Stimulated activated CD4-positive, alpha-beta T cell treated with anti-CD3 and anti-CD28 coated beads, Interleukin-4, amount 100 ng/mL, for 48 hours (primary cell): ENCODE measurements at regions not wholly inside any gene's neighbourhood (a gene's known extent, or its start where the extent isn't known, plus 50 kb on each side); places are given as distances from the start of the nearest gene placed in this dataset.

ENCODE experiments used
- DNase-seq, 2 donors: peaks; one replicate each; pipeline ENCODE4 v3.0.0-alpha.2; 2020; ENCODE audit warnings: low read depth in 2 of 2

DNA sequence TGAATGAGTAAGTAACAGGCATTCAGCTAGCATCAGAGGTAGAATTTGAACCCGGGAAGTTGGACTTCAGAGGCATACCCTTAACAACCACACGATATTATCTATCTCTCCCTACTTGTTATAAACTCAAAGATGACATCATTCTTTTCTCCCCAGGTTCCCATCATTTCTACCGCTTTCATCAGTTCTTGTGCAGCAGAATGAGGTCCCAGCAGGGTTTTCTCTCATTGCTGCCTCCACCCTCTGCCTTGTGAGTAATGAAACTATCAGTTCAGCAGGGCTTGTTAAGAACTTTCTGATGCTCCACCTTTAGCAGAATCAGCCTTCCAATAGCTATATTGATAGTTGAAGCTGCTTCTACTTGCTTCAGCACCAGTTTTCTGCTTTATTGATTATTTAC lies 487.5 kb upstream of the KCNMB2 start:
- no peak for DNase-seq

DNA sequence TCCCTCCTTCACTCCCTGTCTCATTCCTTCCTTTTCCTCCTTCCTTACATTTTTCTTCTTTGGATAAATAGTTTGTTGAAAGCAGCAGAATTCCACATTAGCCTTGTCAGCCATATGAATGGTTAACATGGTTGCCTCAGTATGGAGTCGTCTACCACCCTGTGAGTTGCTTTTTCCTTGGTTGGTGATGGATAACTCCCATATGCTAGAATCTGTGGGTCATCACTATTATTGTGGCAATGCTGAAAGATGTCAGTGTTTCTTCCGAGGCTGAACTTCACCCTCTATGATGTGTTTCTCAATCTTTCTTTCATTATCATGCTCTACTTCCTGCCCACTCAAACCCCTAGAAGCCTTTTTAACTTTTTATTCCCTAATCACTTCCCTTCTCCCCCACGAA lies 481.8 kb upstream of the KCNMB2 start:
- no peak for DNase-seq

DNA sequence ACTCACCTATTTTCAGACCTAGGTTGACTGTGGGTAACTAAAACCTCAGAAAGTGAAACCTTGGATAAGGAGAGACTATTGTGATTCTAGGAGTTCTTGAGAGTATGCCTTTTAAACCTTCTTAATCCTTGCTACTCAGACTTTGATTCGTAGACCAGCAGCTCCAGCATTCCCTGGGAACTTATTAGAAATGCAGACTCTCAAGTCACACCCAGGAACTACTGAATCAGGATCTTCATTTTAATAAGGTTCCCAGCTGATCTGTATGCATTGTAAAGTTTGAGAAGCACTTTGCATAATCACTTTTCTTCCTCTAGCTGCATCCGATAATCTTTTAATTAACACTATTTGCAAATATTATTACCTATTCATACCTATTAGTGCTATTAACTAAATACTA lies 480.3 kb upstream of the KCNMB2 start:
- no peak for DNase-seq

DNA sequence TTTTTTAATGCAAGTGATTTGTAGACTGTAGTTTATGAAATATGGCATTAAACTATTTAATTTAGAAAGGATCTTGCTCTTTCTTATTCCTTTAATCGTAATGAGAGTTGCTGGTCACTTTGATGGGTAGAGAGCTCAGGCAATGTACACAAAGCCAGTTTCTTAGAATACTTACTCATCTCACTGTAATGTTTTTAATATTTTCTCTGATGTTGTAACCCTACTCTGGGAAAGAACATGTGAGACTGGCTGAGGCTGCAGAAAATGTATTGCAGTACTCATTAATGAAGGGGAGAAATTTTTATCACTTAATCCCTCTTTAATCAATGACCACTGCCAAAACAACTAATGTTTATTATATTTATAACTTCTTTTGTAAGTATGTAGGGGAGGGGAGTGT lies 479.4 kb upstream of the KCNMB2 start:
- no peak for DNase-seq

DNA sequence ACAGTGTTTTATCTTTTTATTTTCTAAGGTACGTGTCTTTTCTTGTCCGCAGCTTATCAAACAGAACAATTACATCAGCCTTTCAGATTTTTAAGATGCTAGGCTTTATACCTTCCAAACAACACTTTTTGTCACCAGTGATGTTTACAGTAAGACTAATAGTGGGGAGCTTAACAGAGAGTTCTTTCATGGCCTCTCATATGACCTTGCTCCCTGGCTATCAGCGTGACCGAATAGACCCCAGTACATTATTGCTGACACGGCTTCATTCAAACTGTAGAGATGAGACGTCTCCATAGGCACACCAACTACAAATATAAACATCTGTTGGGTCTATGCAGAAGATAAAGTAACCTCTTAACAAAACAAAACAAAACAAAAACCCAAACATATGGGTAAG lies 477.6 kb upstream of the KCNMB2 start:
- DNase-seq: no peak

DNA sequence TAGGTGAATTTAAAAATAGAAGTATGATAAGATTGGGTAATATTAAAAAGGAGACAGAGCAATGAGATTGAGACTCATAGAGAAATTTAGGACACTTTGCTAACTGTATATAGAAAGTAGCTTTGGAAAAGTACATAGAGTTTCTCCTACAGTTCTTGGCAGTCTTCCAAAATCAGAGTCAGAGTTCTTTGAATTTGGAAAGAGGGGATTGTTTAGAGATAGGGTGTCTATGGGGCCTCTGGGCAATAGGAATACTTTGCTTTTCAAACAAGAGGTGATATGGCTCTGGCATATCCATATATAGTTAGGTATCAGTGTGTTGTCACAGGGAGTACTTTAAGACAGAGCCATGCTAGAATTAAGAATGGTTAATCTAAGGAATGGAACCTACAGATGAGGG lies 477.1 kb upstream of the KCNMB2 start:
- DNase-seq: no peak

DNA sequence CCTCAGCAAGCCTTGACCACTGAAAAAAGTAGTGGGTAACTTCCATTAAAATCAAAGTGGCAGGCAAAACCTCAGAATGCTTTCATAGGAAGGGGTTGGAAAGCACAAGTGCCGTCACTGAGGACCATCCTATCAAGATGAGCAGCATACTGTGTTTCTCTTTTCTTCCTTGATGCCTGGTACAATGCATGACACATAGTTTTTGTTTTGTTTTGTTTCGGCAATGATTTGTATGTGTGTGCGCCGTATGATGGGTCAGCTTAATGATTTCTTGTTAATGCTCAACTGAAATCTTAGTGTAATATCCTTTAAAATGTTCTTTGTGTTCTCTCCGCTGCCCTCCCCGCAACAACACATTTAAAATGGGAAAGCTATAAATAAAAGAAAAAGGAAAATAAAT lies 476.4 kb upstream of the KCNMB2 start:
- DNase-seq: no peak

DNA sequence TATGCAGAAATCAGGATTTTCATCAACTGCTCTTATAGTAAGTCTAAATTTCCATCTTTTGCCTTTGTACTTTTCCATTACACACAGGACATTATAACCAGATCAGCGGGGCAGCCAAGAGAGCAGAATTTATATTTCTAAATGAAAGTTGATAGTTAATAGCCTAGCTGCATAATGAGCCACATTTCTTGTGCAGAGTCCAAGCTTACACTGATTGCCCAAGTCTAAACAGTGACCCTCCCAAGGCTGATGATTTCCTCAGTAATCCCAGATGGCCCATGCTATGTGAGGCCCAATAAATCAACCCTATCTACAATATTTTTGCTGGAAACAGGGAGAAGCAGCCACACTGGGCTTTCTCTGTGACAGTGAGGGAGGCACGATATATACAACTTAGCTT lies 475.8 kb upstream of the KCNMB2 start:
- no peak for DNase-seq

DNA sequence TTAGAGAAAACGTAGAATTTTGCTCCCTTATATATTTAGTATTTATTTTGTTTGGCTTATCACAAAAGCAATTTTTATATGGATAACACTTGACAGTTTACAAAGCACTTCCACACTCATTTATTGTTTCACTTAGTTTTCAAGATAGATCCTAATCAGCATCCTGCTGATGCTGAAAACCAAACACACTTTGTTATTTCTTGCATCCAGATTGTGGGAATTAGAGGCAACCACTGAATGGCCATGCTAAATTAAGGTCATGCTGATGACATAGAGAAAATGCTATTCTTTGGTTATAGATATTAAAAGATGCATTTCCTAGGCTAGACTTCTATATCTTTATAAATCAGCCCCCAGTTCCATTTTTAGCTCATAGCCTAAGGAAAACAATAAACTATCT lies 474.1 kb upstream of the KCNMB2 start:
- DNase-seq: no peak

DNA sequence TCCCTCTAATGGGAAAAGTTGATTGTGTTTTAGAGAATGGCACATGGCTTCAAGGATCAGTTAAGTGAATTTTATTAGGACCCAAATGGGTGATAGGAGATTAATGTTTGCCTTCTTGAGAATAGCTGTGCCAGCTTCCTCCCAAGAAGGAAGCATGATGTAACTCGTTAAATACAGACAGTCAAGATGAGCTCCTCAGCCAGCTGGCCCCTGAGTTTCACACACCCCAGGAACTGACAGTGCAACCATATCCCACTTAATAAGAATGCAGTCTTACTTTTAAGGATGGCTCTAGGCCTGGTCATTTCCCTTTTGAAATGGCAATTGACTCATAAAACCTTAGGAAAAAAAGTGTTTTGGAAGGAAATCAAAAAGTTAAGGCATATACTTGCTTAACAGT lies 472.8 kb upstream of the KCNMB2 start:
- DNase-seq: no peak

DNA sequence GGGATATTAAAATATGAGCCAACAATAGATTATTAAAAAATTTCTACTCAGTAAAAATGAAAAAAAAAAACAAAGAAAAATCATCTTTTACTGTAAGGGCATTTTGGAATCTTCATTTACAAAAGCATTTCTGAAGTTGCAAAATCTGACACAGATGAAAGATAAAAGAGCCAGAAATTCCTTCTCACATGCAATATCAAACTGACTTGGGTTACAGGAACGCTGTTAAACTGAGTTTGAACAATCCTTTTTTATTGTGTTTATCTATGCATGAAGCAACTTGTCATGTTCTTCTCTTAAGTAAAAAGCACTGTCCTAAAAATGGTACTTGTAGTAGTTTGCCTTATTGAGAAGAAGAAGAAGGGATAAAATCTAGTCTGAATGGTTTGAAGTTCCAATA lies 468.5 kb upstream of the KCNMB2 start:
- DNase-seq: no peak

DNA sequence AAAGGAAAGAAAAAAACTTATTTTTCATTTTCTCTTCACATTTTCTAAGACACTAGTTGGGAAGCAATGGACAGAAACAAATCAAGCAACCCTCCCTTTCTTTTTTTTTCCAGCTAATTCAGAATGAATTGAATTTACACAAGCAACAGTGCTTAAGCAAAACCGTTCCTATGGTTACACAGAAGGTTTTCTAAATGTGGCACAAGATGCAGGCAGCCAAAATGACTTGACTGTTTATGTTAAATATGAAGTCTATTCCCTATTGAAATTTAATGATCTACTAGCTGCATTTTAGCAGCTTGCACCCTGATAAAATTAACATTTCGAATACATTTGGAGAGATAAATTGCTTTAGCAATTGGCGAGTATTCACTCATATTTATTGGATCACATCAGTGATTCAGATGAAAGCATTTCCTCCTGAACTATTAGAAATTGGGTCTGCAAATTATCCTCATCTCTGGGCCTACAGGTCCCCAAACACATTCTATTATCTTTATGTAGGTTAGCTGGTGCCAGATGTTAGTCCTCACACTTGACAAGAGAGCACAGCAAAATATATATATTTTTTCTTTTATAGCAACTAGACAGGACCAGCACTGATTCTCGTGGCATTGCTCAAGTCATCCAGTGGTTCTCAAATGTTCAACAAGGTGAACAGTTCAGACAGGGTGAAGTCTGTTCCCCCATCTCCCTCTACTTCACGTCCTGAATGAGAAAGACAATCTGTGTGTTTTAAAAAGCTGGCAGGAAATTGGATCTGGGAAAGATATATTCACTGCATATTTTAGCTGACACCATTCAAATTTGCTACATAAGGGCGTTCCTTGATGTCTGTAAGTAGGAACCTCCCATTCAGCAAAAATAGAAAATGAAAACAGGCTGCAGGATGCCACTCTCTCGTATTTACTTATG lies 463.6 kb upstream of the KCNMB2 start:
- no peak for DNase-seq

DNA sequence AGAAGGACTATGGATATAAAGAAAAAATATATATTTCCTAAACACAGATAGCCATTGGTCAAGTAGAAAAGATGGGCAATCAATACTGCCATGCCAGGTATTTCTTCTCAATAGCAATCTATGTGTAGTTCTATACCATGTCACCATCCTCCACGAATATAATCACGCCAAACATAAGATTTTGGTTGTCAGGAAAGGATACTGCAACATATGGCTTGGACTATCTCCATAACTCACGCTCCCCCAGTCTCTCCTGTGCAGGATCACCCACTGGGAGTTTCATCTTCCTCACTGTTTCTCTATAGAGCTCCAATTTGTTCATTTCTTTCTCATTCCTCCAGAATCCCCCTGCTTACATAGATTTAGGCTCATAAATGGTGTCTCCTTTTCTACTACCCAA lies 462.9 kb upstream of the KCNMB2 start:
- DNase-seq: no peak

DNA sequence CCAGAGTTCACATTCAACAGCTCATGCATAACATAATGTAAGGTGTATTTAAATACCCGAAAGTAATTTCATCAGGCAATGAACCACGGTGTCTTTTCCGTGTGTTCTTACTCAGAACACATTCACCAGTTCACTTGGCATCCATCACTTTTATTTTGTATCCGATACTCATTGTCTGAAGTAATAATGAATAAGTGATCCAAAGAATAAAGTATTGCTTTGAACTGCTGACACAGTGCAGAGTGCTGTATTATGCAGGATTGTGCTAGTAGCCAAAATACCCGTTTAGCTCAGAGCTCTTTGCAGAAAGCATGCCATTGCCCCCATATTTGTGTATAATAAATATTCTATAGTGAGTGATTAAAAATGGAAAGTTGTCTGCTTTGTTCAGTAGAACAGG lies 460.9 kb upstream of the KCNMB2 start:
- no peak for DNase-seq

DNA sequence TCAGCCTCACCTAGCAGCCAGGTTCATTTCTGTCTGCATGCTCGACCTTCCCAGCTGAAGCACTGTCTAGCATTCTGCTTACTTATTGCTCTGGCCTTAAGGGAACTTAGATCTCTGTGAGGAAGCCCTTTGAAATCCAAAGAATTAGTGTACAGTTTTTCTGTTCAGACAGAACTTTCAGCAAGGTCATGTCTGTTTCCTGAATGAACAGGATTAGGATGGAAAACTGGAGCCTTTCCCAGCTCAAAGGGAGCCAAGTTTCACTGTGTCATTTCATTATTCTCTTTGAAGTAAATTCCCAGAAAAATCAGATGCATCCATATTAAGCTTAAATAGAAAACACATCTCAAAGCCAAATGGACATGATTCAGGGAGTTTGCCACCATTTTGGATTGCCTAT lies 457.3 kb upstream of the KCNMB2 start:
- no peak for DNase-seq

DNA sequence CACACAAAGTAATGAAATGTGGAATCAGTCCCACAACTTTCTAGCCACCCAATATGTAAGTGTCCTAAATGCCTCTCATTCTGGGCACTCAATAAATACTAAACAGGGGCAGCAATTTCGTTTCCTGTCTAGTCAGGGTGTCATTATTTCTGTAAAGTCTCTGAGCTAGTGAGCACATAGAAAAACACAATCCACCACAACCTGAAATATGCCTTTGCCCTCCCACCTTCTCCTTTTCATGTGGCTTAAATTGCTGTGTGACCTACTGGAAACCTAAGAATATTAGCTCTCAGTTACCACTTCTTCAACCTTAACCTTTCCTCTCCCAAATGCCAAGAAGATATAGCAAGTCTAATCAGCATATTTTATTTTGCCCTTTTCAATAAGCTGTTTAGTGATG lies 456.3 kb upstream of the KCNMB2 start:
- DNase-seq: no peak

DNA sequence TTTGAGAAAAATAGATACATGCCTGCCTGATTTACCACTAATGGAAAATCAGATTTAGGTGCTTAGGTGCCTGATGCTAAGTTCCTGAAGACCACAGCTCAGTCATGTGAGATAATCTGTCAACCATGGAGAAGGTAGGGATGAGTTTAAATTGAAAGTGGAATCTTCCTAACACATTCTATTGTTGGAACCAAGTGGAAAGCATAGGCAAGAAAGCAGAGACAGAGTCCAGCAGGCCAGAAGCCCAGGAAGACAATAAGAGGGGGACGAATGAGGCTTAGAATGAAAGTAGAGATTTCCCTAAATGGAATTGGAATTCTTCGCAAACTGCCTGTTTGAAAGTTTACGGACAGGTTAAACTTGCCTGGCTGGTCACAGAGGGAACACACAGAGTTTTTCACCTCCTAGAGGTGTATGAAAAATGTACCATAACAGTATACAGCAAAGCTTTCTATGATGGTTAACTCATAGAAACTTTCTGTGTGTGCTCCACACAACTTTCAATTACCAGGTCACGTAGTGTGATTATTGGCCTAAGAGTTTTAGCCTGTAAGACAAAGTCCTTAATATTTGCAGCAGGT lies 453.8 kb upstream of the KCNMB2 start:
- DNase-seq: no peak

DNA sequence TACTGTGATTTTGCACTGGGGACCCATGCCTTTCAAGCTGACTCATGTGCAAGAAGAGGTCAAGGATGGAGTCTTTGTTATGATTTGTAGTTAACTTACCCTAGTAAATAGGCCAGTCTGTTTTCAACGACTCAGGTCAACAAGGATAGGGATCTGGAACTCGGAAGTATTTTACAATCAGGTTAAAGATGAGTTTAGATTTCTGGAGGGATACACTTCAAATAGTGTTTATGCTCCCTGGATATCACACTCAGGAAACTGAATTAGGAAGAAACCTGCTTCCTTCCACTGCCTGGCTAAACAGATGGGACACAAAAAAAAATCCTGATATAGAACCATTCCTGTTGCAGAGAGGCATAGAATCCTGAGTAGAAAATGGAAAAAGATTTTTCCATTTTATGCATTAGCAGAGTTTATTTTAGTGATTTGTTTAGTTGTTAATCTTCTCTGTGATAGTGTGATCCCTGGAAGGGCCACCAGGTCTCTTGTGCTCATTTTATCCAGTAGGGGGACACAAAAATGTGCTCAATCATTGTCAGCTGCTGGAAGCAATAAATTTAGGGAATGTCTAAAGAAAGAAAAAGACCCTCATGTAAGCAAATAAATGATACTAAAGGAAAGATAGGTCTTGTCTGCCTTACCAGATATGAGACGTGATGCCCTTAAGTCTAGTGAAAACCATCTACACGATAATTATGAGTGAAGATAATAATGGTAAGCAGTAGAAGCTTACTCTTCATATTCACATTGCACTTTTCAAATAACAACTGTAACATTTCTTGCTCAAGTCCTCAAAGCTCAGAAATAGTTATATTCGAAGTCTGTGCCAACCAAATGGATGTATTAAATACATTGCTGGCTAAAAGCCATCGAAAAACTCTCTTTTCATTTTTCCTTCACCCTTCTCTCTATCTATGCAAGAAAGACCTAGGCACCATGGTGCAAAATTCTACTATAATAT lies 452.1 kb upstream of the KCNMB2 start:
- DNase-seq: no peak

DNA sequence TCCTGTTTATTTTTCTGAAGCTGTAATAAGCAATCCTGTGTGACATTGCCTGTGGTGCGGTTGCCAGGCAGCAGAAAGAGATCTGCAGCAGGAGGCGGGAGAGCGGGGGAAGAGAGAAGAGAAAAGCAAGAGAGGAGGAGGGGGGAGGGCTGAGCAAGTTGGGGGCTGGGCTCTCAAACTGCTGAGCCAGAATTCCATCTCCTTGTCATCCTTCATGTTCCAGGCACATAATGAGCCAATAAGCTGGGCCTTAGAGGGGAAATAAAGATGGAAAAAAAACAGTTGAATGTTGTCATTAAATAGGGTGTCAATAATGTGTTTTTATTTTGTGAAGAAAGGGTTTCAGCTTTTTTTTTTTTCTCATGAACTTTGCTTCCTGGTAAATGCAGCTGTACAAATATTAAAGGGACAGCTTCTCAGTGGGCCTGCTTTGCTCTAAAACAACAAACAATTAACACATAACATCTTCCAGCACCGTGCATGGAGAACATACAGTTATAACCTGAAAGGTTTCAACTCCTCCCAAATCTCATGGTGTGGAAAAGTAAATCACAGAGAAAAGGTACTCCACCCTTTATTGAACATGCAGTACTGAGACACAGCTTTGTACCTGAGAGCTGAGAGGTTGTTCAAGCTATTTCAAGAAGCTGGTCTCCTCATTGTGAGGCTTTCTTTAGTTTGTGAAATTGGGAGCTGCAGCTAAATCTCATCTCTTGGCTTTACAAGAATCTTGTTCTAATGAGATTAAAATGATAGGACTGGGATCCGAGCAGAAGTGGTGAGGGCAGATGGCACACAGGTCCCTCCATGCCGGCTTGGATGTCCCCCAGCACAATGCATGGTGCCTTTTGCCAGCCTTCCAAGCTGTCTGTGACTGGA lies 451.1 kb upstream of the KCNMB2 start:
- DNase-seq: peak; percentile 3 to 4

DNA sequence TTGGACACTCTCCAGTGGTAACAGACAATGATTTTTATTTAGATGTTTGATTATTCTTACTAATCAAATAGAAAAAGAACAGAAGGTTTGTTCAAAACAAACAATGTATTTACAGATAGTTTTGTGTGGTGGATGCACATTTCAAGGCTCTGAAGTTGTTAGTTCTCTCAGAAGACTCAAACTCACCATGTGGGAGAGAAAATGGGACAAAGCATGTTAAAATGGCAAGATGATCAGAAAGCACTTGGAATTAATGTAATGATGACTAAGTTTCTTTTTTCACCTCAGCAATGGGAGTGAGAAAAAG lies 450.5 kb upstream of the KCNMB2 start:
- DNase-seq: no peak

DNA sequence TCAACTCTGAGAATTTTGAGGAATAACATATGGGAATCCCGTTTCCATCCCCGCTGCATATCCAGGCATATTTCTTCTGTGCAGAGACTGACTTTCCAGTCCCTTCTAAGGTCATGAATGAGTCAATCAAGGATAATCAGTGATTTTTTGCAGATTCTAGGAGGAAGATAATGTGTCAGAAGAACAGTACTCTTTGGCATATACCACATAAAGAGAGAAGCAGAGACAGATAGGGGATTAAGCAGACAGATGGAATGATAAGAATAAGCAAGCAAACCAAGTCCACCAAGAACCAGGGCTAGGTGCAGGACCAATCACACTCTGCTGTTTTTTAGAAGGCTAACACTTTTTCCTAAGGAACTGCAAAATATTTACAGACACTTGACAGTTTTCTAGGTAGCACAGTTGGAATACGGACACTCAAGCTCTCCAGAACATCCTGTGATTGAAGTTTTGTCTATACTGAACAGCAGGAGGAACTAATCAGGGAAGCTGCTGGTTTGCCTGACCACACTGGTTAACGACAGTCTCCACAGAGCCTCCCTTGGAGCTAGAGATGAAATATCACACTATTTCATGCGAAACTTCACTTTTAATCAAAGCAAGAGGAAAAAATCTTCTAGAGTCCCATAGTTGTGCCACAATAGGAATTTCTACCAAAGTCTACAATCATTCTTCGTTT lies 450.0 kb upstream of the KCNMB2 start:
- DNase-seq: no peak
